K562 (cell line): ENCODE measurements at regions not wholly inside any gene's neighbourhood (a gene's known extent, or its start where the extent isn't known, plus 50 kb on each side); places are given as distances from the start of the nearest gene placed in this dataset.
"Not testable (repeated sequence)": the region's sequence is repeated elsewhere in the genome, so short reads cannot be mapped to it uniquely, and the experiment has no call there.

Experiments
- ATAC-seq: fragments of 200-7000 bp; cut with Tn5 transposase; 3 replicates; pipeline ENCODE4 v1.9.1; 2020; ENCODE audit warnings: moderate library complexity
- BruUV-seq: library from RNA; stranded (reverse); fragments of 400-500 nt; replicated peaks from 2 replicates; lab custom pipeline; 2021; lab: Mats Ljungman, UMichigan
- CTCF ChIA-PET: fragments of 300-600 bp; formaldehyde crosslinking; extraction: SDS; loops from one replicate; lab custom pipeline; 2021; ENCODE audit warnings: low intra/inter-chr PET ratio; lab: Yijun Ruan, JAX
- POLR2A ChIA-PET: fragments of 300-600, 350-650 bp; sonication (Branson Sonifier 250); formaldehyde crosslinking; extraction: SDS; loops from one replicate; lab custom pipeline; 2021; ENCODE audit warnings: antibody characterized with exemption, inconsistent platforms; lab: Yijun Ruan, JAX
- DNase-seq, 4 experiments: peaks; one replicate each; pipeline versions ENCODE4 v3.0.0 to v3.0.0-alpha.2; 2011 to 2018; ENCODE audit warnings: low spot score in 3 of 4, mixed read lengths in 3 of 4; ENCODE audit errors: extremely low read depth in 1 of 4
- FAIRE-seq: peaks from 2 replicates; lab custom pipeline; 2011; peaks lifted over from hg19 to GRCh38; lab: Jason Lieb, UNC
- H2AFZ ChIP-seq: 2 replicates; pipeline ENCODE4 v1.6.0; 2011; ENCODE audit warnings: low read depth, low read length, control low read depth, inconsistent platforms
- H3K27ac ChIP-seq: fragments of 200-600 bp; 3 replicates; pipeline ENCODE4 v1.8.0; 2011; ENCODE audit warnings: low read depth, mild to moderate bottlenecking, control low read depth, inconsistent platforms, low read length, moderate library complexity, mixed read lengths; ENCODE audit errors: extremely low read depth
- H3K27me3 ChIP-seq, 2 experiments: fragments of 300-600 bp in 1 of 2; 2 replicates in 1 of 2; 3 replicates in 1 of 2; pipeline versions ENCODE4 v1.6.0 to v1.8.0; 2011; ENCODE audit warnings: inconsistent platforms in 2 of 2, low read length in 2 of 2, mild to moderate bottlenecking in 1 of 2, mixed read lengths in 1 of 2, moderate library complexity in 1 of 2; ENCODE audit not compliant: control insufficient read depth in 2 of 2, insufficient read depth in 2 of 2
- H3K36me3 ChIP-seq: fragments of 300-600 bp; 3 replicates; pipeline ENCODE4 v1.8.0; 2011; ENCODE audit warnings: mild to moderate bottlenecking, low read length, inconsistent platforms; ENCODE audit not compliant: control insufficient read depth, insufficient read depth
- H3K4me1 ChIP-seq, 2 experiments: fragments of 200-600 bp in 1 of 2; replicated peaks in 1 of 2; 2 replicates in 1 of 2; 3 replicates in 1 of 2; pipeline versions ENCODE4 v1.5.1 to v1.8.0; 2011; ENCODE audit warnings: inconsistent platforms in 2 of 2, low read length in 2 of 2, mild to moderate bottlenecking in 1 of 2, mixed read lengths in 1 of 2, moderate library complexity in 1 of 2; ENCODE audit not compliant: control insufficient read depth in 2 of 2, insufficient read depth in 2 of 2
- H3K4me2 ChIP-seq: 2 replicates; pipeline ENCODE4 v1.6.1; 2011; ENCODE audit warnings: low read length, control low read depth, inconsistent platforms, mixed read lengths; ENCODE audit not compliant: insufficient read depth
- H3K4me3 ChIP-seq: fragments of 200-600 bp; sonication (generic), shearing (Covaris generic); 2 replicates; pipeline ENCODE4 v1.5.1; 2016; ENCODE audit warnings: control low read depth, inconsistent platforms
- H3K79me2 ChIP-seq: fragments of 200-600 bp; 3 replicates; pipeline ENCODE4 v1.8.0; 2011; ENCODE audit warnings: low read length, inconsistent platforms; ENCODE audit not compliant: control insufficient read depth, insufficient read depth
- H3K9ac ChIP-seq, 2 experiments: 2 replicates each; pipeline versions ENCODE4 v1.6.0 to v1.6.1; 2011; ENCODE audit warnings: low read depth in 2 of 2, low read length in 2 of 2, control low read depth in 1 of 2, inconsistent platforms in 1 of 2, mild to moderate bottlenecking in 1 of 2, mixed read lengths in 1 of 2; ENCODE audit not compliant: insufficient read depth in 1 of 2
- H3K9me1 ChIP-seq: one replicate; pipeline ENCODE4 v1.6.0; 2011; ENCODE audit warnings: inconsistent platforms, mild to moderate bottlenecking, low read length, moderate library complexity; ENCODE audit not compliant: control insufficient read depth, insufficient read depth
- H3K9me3 ChIP-seq: replicated peaks from 2 replicates; pipeline ENCODE4 v1.5.1; 2011; ENCODE audit warnings: low read depth, low read length, inconsistent platforms; ENCODE audit not compliant: control insufficient read depth, insufficient read depth
- H4K20me1 ChIP-seq: replicated peaks from 2 replicates; pipeline ENCODE4 v1.6.1; 2011; ENCODE audit warnings: low read length, inconsistent platforms, mixed read lengths; ENCODE audit not compliant: control insufficient read depth, insufficient read depth
- BRCA1 ChIP-seq, 2 experiments: fragments of 450-650 bp in 1 of 2; sonication (generic) in 1 of 2; formaldehyde crosslinking in 1 of 2; IDR thresholded peaks; 2 replicates each; pipeline versions ENCODE4 v1.5.0 to v1.6.1; 2017 to 2020; ENCODE audit warnings: mild to moderate bottlenecking in 1 of 2, missing genetic modification reagents in 1 of 2
- FOXA3 ChIP-seq, 2 experiments: fragments of 450-650 bp in 1 of 2; sonication (generic) in 1 of 2; formaldehyde crosslinking; IDR thresholded peaks in 1 of 2; conservative IDR thresholded peaks in 1 of 2; 2 replicates each; pipeline versions ENCODE4 v1.4.0 to v1.8.0; 2020 to 2022; ENCODE audit warnings: mild to moderate bottlenecking in 2 of 2, missing genetic modification reagents in 1 of 2
- JUND ChIP-seq, 2 experiments: IDR thresholded peaks; 2 replicates in 1 of 2; 3 replicates in 1 of 2; pipeline ENCODE4 v1.6.1; 2011; ENCODE audit warnings: borderline replicate concordance in 2 of 2, low read depth in 2 of 2, low read length in 2 of 2, improper control_type of control experiment in 1 of 2, missing biosample characterization in 1 of 2, missing genetic modification characterization in 1 of 2, missing genetic modification reagents in 1 of 2
- MAFF ChIP-seq: IDR thresholded peaks from 2 replicates; pipeline ENCODE4 v1.6.1; 2012; ENCODE audit warnings: low read length, improper control_type of control experiment
- PURB ChIP-seq: sonication (generic); formaldehyde crosslinking; IDR thresholded peaks from 2 replicates; pipeline ENCODE4 v1.9.0; 2021; ENCODE audit warnings: low read depth, mild to moderate bottlenecking, missing genetic modification reagents
- RBFOX2 ChIP-seq: fragments of 200-400 bp; formaldehyde crosslinking; IDR thresholded peaks from 2 replicates; pipeline ENCODE4 v1.6.1; 2017; ENCODE audit warnings: low read depth, mild to moderate bottlenecking, low read length, moderate library complexity
- RBM22 ChIP-seq: fragments of 200-400 bp; formaldehyde crosslinking; IDR thresholded peaks from 2 replicates; pipeline ENCODE4 v1.6.1; 2018; ENCODE audit warnings: low read length, low read depth; ENCODE audit not compliant: poor library complexity, severe bottlenecking
- U2AF1 ChIP-seq: fragments of 200-400 bp; formaldehyde crosslinking; optimal IDR thresholded peaks from 2 replicates; pipeline ENCODE3; 2017; ENCODE audit warnings: mild to moderate bottlenecking, low read depth, low read length, moderate library complexity
- XRCC5 ChIP-seq: fragments of 200-400 bp; formaldehyde crosslinking; IDR thresholded peaks from 2 replicates; pipeline ENCODE4 v1.6.1; 2017; ENCODE audit warnings: low read depth, mild to moderate bottlenecking, low read length
- WGBS: fragments of 100-300 bp; shearing (Covaris generic); methylation state at CpG from one replicate; pipeline ENCODE4 v1.1.6; 2016; ENCODE audit warnings: low coverage, mixed read lengths; ENCODE audit not compliant: insufficient coverage; ENCODE audit errors: missing lambda C conversion rate; 5-methylcytosine and 5-hydroxymethylcytosine counted together
- in situ Hi-C: fragments of 300-500 bp; cut with MboI; formaldehyde crosslinking; loops from 4 replicates; pipeline ENCODE4 v1.15.0; 2018; ENCODE audit warnings: inconsistent platforms, mixed read lengths
- intact Hi-C: fragments of 100-400 bp; cut with micrococcal nuclease; formaldehyde crosslinking; loops from 2 replicates; pipeline ENCODE4 v1.14.2; 2022

DNA sequence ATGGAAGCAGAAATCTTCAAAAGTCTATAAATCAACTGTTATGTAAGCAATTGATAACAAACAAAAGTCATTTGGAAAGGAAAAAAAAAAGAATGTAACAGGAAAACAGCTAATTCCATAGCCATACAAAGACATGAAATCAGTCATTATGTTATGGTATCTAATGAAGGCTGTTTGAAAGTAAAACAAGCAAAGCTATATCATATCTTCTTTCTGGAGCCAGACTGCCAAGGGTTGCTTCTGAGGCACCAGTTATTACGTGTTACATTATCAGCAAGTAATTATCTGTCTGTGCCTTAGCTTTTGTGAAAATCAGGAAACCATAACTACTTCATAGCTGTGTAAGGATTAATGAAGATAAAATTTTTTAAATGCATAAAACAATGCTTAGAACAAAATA, 480.2 kb downstream of the FAT4 start (continued):
- TF ChIP-seq XRCC5 (no peak), FOXA3 (CRISPR knock-in tag; conservative IDR thresholded peaks at IDR 0.05 in 1 of 2, IDR thresholded peaks at IDR 0.05 in 1 of 2) (no peak), PURB (CRISPR knock-in tag) (no peak), BRCA1 (IDR thresholded peaks at IDR 0.05) (no peak), BRCA1 (CRISPR knock-in tag; IDR thresholded peaks at IDR 0.05) (no peak)

GRCh38 chr4:125796138-125796537, 481.4 kb downstream of the FAT4 start:
- intact Hi-C loops = no loop called here
- Histone ChIP-seq H2AFZ (no peak overlapping the region), H3K27ac (no peak overlapping the region), H3K4me3 (no peak overlapping the region), H3K9me1 (no peaks in the 10 kb centered on the region), H3K9me3 (no peaks in the 10 kb centered on the region), H3K4me1 (no peaks in the 10 kb centered on the region), H3K36me3 (no peaks in the 10 kb centered on the region), H3K4me2 (no peak overlapping the region), H3K27me3 (no peaks in the 10 kb centered on the region), H4K20me1 (no peaks in the 10 kb centered on the region), H3K9ac (no peak overlapping the region), H3K79me2 (no peaks in the 10 kb centered on the region)
- ATAC-seq = no peak
- WGBS = 5% methylated on average over 2 of the region's 2 CpGs
- no TSS peak for BruUV-seq
- DNase-seq = no peak
- in situ Hi-C loops = no loop called here
- FAIRE-seq = no peak
- CTCF ChIA-PET = no interaction called here
- TF ChIP-seq U2AF1 (no peak), BRCA1 (IDR thresholded peaks at IDR 0.05) (no peak), BRCA1 (CRISPR knock-in tag; IDR thresholded peaks at IDR 0.05) (no peak), JUND (IDR thresholded peaks at IDR 0.05; ENCODE audit: borderline replicate concordance, low read depth, low read length) (no peak), JUND (tag; IDR thresholded peaks at IDR 0.05; ENCODE audit: borderline replicate concordance, low read depth, low read length) (no peak), RBFOX2 (no peak), RBM22 (no peak), MAFF (no peak)
- POLR2A ChIA-PET = no interaction called here

- WGBS = 5% methylated on average over 4 of the region's 4 CpGs
- H3K27me3 ChIP-seq, H3K9me1 ChIP-seq, BruUV-seq, H3K4me2 ChIP-seq, H4K20me1 ChIP-seq, H3K27ac ChIP-seq, H3K4me3 ChIP-seq, POLR2A ChIA-PET, H3K36me3 ChIP-seq, CTCF ChIA-PET, H3K9me3 ChIP-seq, intact Hi-C loops, H3K79me2 ChIP-seq, ATAC-seq, FAIRE-seq, H3K9ac ChIP-seq, H3K4me1 ChIP-seq, H2AFZ ChIP-seq, DNase-seq, in situ Hi-C loops: not testable (repeated sequence)
These were observed 482.9 kb downstream of the FAT4 start for GRCh38 chr4:125797621-125798020.
